Fibroblast of peridontal ligament (primary cell): ENCODE measurements at regions not wholly inside any gene's neighbourhood (a gene's known extent, or its start where the extent isn't known, plus 50 kb on each side); places are given as distances from the start of the nearest gene placed in this dataset.
"Not testable (repeated sequence)": the region's sequence is repeated elsewhere in the genome, so short reads cannot be mapped to it uniquely, and the experiment has no call there.

Experiments
- DNase-seq: peaks from one replicate; pipeline ENCODE4 v3.0.0-alpha.2; 2010; ENCODE audit errors: extremely low read depth

GRCh38 chr3:82509106-82509842 lies 747.8 kb upstream of the GBE1 start:
- DNase-seq: no peak

GRCh38 chr3:82506204-82506603 lies 744.8 kb upstream of the GBE1 start:
- no peak for DNase-seq

- no peak for DNase-seq
These were observed 743.8 kb upstream of the GBE1 start for GRCh38 chr3:82505079-82505756.

- DNase-seq: no peak
These were observed 736.7 kb upstream of the GBE1 start for GRCh38 chr3:82498186-82498585.

GRCh38 chr3:82496890-82497560 lies 735.6 kb upstream of the GBE1 start:
- no peak for DNase-seq

- DNase-seq: no peak
These were observed 734.2 kb upstream of the GBE1 start for GRCh38 chr3:82495655-82496054.

GRCh38 chr3:82494977-82495489 lies 733.6 kb upstream of the GBE1 start:
- DNase-seq: no peak

GRCh38 chr3:82493858-82494257 lies 732.4 kb upstream of the GBE1 start:
- no peak for DNase-seq

GRCh38 chr3:82475306-82475705 lies 713.9 kb upstream of the GBE1 start:
- no peak for DNase-seq

- peak; percentile 37 for DNase-seq
These were observed 713.3 kb upstream of the GBE1 start for GRCh38 chr3:82474711-82475110.

- DNase-seq: no peak
These were observed 712.6 kb upstream of the GBE1 start for GRCh38 chr3:82473864-82474541.

GRCh38 chr3:82467051-82467450 lies 705.6 kb upstream of the GBE1 start:
- no peak for DNase-seq

- no peak for DNase-seq
These were observed 701.5 kb upstream of the GBE1 start for GRCh38 chr3:82462977-82463376.

GRCh38 chr3:82461049-82461889 lies 699.8 kb upstream of the GBE1 start:
- no peak for DNase-seq

GRCh38 chr3:82448320-82448719 lies 686.9 kb upstream of the GBE1 start:
- no peak for DNase-seq

GRCh38 chr3:82428821-82429220 lies 667.4 kb upstream of the GBE1 start:
- DNase-seq: not testable (repeated sequence)

- DNase-seq: no peak
These were observed 662.5 kb upstream of the GBE1 start for GRCh38 chr3:82424031-82424339.

- DNase-seq: no peak
These were observed 662.0 kb upstream of the GBE1 start for GRCh38 chr3:82423268-82424030.

- no peak for DNase-seq
These were observed 655.4 kb upstream of the GBE1 start for GRCh38 chr3:82416830-82417229.

- no peak for DNase-seq
These were observed 654.9 kb upstream of the GBE1 start for GRCh38 chr3:82416349-82416748.

- no peak for DNase-seq
These were observed 651.7 kb upstream of the GBE1 start for GRCh38 chr3:82413171-82413570.
